ENCODE measurements at regions not wholly inside any gene's neighbourhood (a gene's known extent, or its start where the extent isn't known, plus 50 kb on each side); places are given as distances from the start of the nearest gene placed in this dataset.

GRCh38 chr13:62544928-62545327 lies 1129.3 kb upstream of the PCDH20 start:
- H3K27me3 ChIP-seq (ENCODE audit: insufficient read depth, low read length) = no peaks in the 10 kb centered on the region
- H3K79me2 ChIP-seq (ENCODE audit: control insufficient read depth, insufficient read depth, low read length, unreplicated experiment) = no peaks in the 10 kb centered on the region
- H3K4me3 ChIP-seq (ENCODE audit: low read depth, low read length) = no peak overlapping the region
- no peaks in the 10 kb centered on the region for H3K4me1 ChIP-seq (ENCODE audit: control insufficient read depth, insufficient read depth, low read length, unreplicated experiment)
- no peak overlapping the region for H3K27ac ChIP-seq (ENCODE audit: low read depth, low read length)
- H3K36me3 ChIP-seq (ENCODE audit: insufficient read depth, low read length) = no peaks in the 10 kb centered on the region
- H2AFZ ChIP-seq (ENCODE audit: low read length, unreplicated experiment) = no peak overlapping the region

- no peak overlapping the region for H2AFZ ChIP-seq (ENCODE audit: low read length, unreplicated experiment)
- H3K27ac ChIP-seq (ENCODE audit: low read depth, low read length) = no peak overlapping the region
- no peaks in the 10 kb centered on the region for H3K36me3 ChIP-seq (ENCODE audit: insufficient read depth, low read length)
Observed at GRCh38 chr13:62537593-62537992, 1121.9 kb upstream of the PCDH20 start.

GRCh38 chr13:62525652-62526051 lies 1110.0 kb upstream of the PCDH20 start:
- Histone ChIP-seq H3K27me3 (ENCODE audit: insufficient read depth, low read length) (no peaks in the 10 kb centered on the region), H3K4me1 (ENCODE audit: control insufficient read depth, insufficient read depth, low read length, unreplicated experiment) (no peaks in the 10 kb centered on the region), H3K27ac (ENCODE audit: low read depth, low read length) (no peak overlapping the region), H2AFZ (ENCODE audit: low read length, unreplicated experiment) (no peak overlapping the region), H3K79me2 (ENCODE audit: control insufficient read depth, insufficient read depth, low read length, unreplicated experiment) (no peaks in the 10 kb centered on the region), H3K36me3 (ENCODE audit: insufficient read depth, low read length) (no peaks in the 10 kb centered on the region), H3K4me3 (ENCODE audit: low read depth, low read length) (no peak overlapping the region)

More at GRCh38 chr13:62537593-62537992, 1121.9 kb upstream of the PCDH20 start:
- H3K79me2 ChIP-seq (ENCODE audit: control insufficient read depth, insufficient read depth, low read length, unreplicated experiment) = no peaks in the 10 kb centered on the region
- H3K4me3 ChIP-seq (ENCODE audit: low read depth, low read length) = no peak overlapping the region
- H3K27me3 ChIP-seq (ENCODE audit: insufficient read depth, low read length) = no peaks in the 10 kb centered on the region
- no peaks in the 10 kb centered on the region for H3K4me1 ChIP-seq (ENCODE audit: control insufficient read depth, insufficient read depth, low read length, unreplicated experiment)

- no peaks in the 10 kb centered on the region for H3K79me2 ChIP-seq (ENCODE audit: control insufficient read depth, insufficient read depth, low read length, unreplicated experiment)
- no peaks in the 10 kb centered on the region for H3K27me3 ChIP-seq (ENCODE audit: insufficient read depth, low read length)
- no peak overlapping the region for H3K27ac ChIP-seq (ENCODE audit: low read depth, low read length)
- H3K36me3 ChIP-seq (ENCODE audit: insufficient read depth, low read length) = no peaks in the 10 kb centered on the region
- no peaks in the 10 kb centered on the region for H3K4me1 ChIP-seq (ENCODE audit: control insufficient read depth, insufficient read depth, low read length, unreplicated experiment)
- H2AFZ ChIP-seq (ENCODE audit: low read length, unreplicated experiment) = no peak overlapping the region
- no peak overlapping the region for H3K4me3 ChIP-seq (ENCODE audit: low read depth, low read length)
Observed at GRCh38 chr13:62524498-62524897, 1108.8 kb upstream of the PCDH20 start.

- no peaks in the 10 kb centered on the region for H3K79me2 ChIP-seq (ENCODE audit: control insufficient read depth, insufficient read depth, low read length, unreplicated experiment)
- H3K27me3 ChIP-seq (ENCODE audit: insufficient read depth, low read length) = no peaks in the 10 kb centered on the region
- no peak overlapping the region for H2AFZ ChIP-seq (ENCODE audit: low read length, unreplicated experiment)
- H3K4me3 ChIP-seq (ENCODE audit: low read depth, low read length) = no peak overlapping the region
- no peak overlapping the region for H3K27ac ChIP-seq (ENCODE audit: low read depth, low read length)
- no peaks in the 10 kb centered on the region for H3K36me3 ChIP-seq (ENCODE audit: insufficient read depth, low read length)
- no peaks in the 10 kb centered on the region for H3K4me1 ChIP-seq (ENCODE audit: control insufficient read depth, insufficient read depth, low read length, unreplicated experiment)
Observed at GRCh38 chr13:62524061-62524460, 1108.4 kb upstream of the PCDH20 start.

GRCh38 chr13:62512194-62513141 lies 1096.8 kb upstream of the PCDH20 start:
- no peak overlapping the region for H2AFZ ChIP-seq (ENCODE audit: low read length, unreplicated experiment)
- no peaks in the 10 kb centered on the region for H3K36me3 ChIP-seq (ENCODE audit: insufficient read depth, low read length)
- H3K27ac ChIP-seq (ENCODE audit: low read depth, low read length) = no peak overlapping the region
- no peaks in the 10 kb centered on the region for H3K27me3 ChIP-seq (ENCODE audit: insufficient read depth, low read length)
- H3K4me1 ChIP-seq (ENCODE audit: control insufficient read depth, insufficient read depth, low read length, unreplicated experiment) = no peaks in the 10 kb centered on the region
- H3K79me2 ChIP-seq (ENCODE audit: control insufficient read depth, insufficient read depth, low read length, unreplicated experiment) = no peaks in the 10 kb centered on the region
- H3K4me3 ChIP-seq (ENCODE audit: low read depth, low read length) = no peak overlapping the region

- Histone ChIP-seq H3K4me3 (ENCODE audit: low read depth, low read length) (no peak overlapping the region), H3K27me3 (ENCODE audit: insufficient read depth, low read length) (no peaks in the 10 kb centered on the region), H3K36me3 (ENCODE audit: insufficient read depth, low read length) (no peaks in the 10 kb centered on the region), H3K4me1 (ENCODE audit: control insufficient read depth, insufficient read depth, low read length, unreplicated experiment) (no peaks in the 10 kb centered on the region), H2AFZ (ENCODE audit: low read length, unreplicated experiment) (no peak overlapping the region), H3K27ac (ENCODE audit: low read depth, low read length) (no peak overlapping the region), H3K79me2 (ENCODE audit: control insufficient read depth, insufficient read depth, low read length, unreplicated experiment) (no peaks in the 10 kb centered on the region)
Observed at GRCh38 chr13:62510906-62511655, 1095.4 kb upstream of the PCDH20 start.

GRCh38 chr13:62502588-62502987 lies 1086.9 kb upstream of the PCDH20 start:
- H3K4me1 ChIP-seq (ENCODE audit: control insufficient read depth, insufficient read depth, low read length, unreplicated experiment) = no peaks in the 10 kb centered on the region
- H3K27ac ChIP-seq (ENCODE audit: low read depth, low read length) = no peak overlapping the region
- no peaks in the 10 kb centered on the region for H3K36me3 ChIP-seq (ENCODE audit: insufficient read depth, low read length)
- no peak overlapping the region for H3K4me3 ChIP-seq (ENCODE audit: low read depth, low read length)
- no peaks in the 10 kb centered on the region for H3K79me2 ChIP-seq (ENCODE audit: control insufficient read depth, insufficient read depth, low read length, unreplicated experiment)
- no peak overlapping the region for H2AFZ ChIP-seq (ENCODE audit: low read length, unreplicated experiment)
- H3K27me3 ChIP-seq (ENCODE audit: insufficient read depth, low read length) = no peaks in the 10 kb centered on the region

GRCh38 chr13:62489731-62490130 lies 1074.1 kb upstream of the PCDH20 start:
- Histone ChIP-seq H2AFZ (ENCODE audit: low read length, unreplicated experiment) (no peak overlapping the region), H3K4me3 (ENCODE audit: low read depth, low read length) (no peak overlapping the region), H3K4me1 (ENCODE audit: control insufficient read depth, insufficient read depth, low read length, unreplicated experiment) (no peaks in the 10 kb centered on the region), H3K27ac (ENCODE audit: low read depth, low read length) (no peak overlapping the region), H3K79me2 (ENCODE audit: control insufficient read depth, insufficient read depth, low read length, unreplicated experiment) (no peaks in the 10 kb centered on the region), H3K27me3 (ENCODE audit: insufficient read depth, low read length) (no peaks in the 10 kb centered on the region), H3K36me3 (ENCODE audit: insufficient read depth, low read length) (no peaks in the 10 kb centered on the region)

- Histone ChIP-seq H3K27ac (ENCODE audit: low read depth, low read length) (no peak overlapping the region), H3K4me3 (ENCODE audit: low read depth, low read length) (0 out of 2 replicates have a peak overlapping the region, but pooled peaks have one; percentile 33), H3K4me1 (ENCODE audit: control insufficient read depth, insufficient read depth, low read length, unreplicated experiment) (no peaks in the 10 kb centered on the region), H3K79me2 (ENCODE audit: control insufficient read depth, insufficient read depth, low read length, unreplicated experiment) (no peaks in the 10 kb centered on the region), H2AFZ (ENCODE audit: low read length, unreplicated experiment) (peak overlapping the region; percentile 32), H3K36me3 (ENCODE audit: insufficient read depth, low read length) (no peaks in the 10 kb centered on the region), H3K27me3 (ENCODE audit: insufficient read depth, low read length) (no peaks in the 10 kb centered on the region)
Observed at GRCh38 chr13:62483774-62484173, 1068.1 kb upstream of the PCDH20 start.

All from ACC112 (cell line).